ENCODE measurements at regions not wholly inside any gene's neighbourhood (a gene's known extent, or its start where the extent isn't known, plus 50 kb on each side); places are given as distances from the start of the nearest gene placed in this dataset.
A peak's percentile ranks its signal among the peaks of the same experiment; 100 is the strongest.
"Not testable (repeated sequence)": the region's sequence is repeated elsewhere in the genome, so short reads cannot be mapped to it uniquely, and the experiment has no call there.

- no peak for DNase-seq (ENCODE audit: low read depth)
These were observed 492.4 kb downstream of the TNS3 start for GRCh38 chr7:47089461-47089860.

- no peak for DNase-seq (ENCODE audit: low read depth)
These were observed 492.9 kb downstream of the TNS3 start for GRCh38 chr7:47089068-47089417.

- peak; percentile 45 for DNase-seq (ENCODE audit: low read depth)
These were observed 493.4 kb downstream of the TNS3 start for GRCh38 chr7:47088329-47089067.

DNA sequence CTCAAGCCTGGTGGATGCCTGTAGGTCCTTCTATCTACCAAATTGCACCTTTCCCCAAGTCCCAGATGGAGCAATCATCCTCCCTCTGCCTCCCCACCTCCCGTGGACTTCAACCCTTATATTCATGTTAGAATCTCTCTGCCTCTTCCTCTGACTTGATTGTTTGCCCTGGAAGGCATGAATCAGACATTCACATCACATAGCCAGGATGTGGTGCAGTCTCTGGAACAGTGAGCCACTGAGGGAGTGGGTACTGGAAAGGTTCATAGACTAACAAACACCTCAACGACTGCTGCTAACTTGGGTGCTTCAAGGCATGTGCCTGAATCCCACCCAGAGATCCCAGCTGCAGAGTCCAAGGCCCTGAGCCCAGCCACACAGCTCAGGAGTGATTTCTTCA lies 494.0 kb downstream of the TNS3 start:
- peak; percentile 44 for DNase-seq (ENCODE audit: low read depth)

DNA sequence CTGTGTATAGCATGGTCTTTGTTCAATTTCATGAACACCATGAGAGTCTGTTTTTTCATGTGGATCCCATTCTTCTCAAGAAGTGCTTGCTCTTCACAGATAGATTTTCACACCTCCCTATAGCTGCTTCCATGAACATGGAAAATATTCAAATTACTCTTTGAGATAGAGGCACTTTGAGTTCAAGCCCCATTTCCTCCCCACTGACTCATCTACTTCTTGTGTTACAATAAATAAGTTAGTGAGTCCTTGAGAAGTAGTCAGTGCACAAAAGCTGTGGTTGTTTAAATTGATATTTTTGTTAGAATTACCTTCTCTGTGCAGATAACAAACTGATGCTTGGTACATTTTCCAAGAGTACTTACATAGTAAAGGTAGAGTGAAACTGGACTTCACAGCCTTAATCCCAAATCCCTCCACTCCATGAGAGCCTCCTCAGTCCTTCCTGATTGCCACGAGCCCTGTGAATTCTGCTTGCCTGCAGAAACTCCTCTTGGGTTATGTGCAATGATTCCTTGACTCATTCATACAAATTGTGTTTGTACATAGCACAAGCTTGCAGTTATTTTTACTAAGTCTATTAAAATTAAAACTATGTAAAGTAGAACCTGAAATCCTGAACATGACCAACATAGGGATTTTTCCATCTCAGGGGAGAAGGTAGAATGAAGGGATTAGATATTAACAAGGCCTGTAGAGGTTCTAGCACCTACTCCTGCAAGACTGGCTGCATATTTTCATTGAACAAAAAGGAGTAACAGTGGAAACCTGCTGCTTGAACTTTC lies 496.2 kb downstream of the TNS3 start:
- no peak for DNase-seq (ENCODE audit: low read depth)

- no peak for DNase-seq (ENCODE audit: low read depth)
These were observed 498.2 kb downstream of the TNS3 start for GRCh38 chr7:47083476-47084250.

DNA sequence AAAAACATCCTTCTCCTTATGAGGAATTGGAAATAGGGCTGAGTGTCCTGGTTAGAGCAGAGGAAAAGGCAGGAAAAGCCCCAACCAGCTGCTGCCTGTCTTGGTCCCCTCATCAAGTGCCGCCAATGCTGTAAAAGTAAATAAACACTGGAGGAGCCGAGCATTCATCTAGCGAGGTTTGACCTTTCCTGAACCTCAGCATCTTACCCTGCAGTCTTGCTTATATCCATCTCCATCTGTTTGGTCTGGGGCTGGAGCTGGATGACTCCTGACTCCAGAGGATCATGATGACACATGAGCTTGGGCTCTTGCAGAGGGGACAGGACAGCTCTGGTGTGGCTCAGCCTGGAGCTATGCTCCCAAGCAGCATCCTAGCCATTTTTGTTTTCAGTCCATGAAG lies 501.1 kb downstream of the TNS3 start:
- DNase-seq (ENCODE audit: low read depth) = no peak

DNA sequence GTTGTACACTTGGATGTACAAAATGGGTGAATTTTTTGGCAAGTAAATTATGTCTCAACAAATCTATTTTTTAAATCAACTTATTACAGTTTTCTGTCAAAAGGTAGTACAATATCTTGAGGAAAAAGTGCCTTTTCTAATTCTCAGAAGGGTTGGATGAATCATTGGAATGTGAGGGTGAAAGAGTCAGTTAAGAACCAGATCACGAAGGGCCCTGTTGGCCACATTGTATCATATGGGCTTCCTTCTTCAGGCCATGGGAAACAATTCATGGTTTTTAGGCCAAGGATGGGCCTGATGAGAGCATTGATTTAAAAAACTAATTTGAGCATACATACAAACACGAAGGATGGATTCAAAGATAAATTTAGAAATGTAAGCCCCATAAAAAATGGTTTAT lies 503.7 kb downstream of the TNS3 start:
- DNase-seq (ENCODE audit: low read depth) = no peak

- DNase-seq (ENCODE audit: low read depth) = no peak
These were observed 507.2 kb downstream of the TNS3 start for GRCh38 chr7:47074702-47075153.

- no peak for DNase-seq (ENCODE audit: low read depth)
These were observed 508.6 kb downstream of the TNS3 start for GRCh38 chr7:47073284-47073683.

- DNase-seq (ENCODE audit: low read depth) = no peak
These were observed 510.0 kb downstream of the TNS3 start for GRCh38 chr7:47071866-47072265.

GRCh38 chr7:47069385-47070076 lies 512.4 kb downstream of the TNS3 start:
- no peak for DNase-seq (ENCODE audit: low read depth)

GRCh38 chr7:47066976-47067614 lies 514.8 kb downstream of the TNS3 start:
- DNase-seq (ENCODE audit: low read depth) = no peak

GRCh38 chr7:47056731-47057130 lies 525.2 kb downstream of the TNS3 start:
- DNase-seq (ENCODE audit: low read depth) = no peak

GRCh38 chr7:47052541-47053208 lies 529.2 kb downstream of the TNS3 start:
- not testable (repeated sequence) for DNase-seq (ENCODE audit: low read depth)

DNA sequence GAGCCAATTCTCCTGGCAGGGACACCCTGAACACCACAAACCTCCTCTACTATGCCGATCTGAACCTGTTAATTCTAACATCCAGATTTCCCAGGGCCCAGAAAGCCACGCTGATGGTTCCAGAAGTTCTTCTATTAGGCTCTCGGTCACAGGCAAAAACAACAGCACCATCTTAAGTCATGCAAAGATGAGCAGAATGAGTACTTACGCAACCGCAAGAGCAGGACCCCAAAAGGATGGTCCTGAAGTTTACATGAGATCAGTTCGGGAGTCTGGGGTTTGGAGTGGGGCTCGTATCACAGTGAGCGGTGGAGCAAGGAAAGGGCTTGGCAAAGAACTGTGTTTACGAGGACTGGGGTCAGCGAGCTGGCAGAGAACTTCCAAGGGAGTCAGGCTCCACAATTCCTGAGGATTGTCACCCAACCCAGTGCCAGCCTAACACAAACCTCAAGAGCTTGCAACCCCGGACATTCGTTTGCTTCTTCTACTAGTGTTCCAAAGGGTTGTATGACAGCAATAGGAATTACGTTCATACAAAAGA lies 532.6 kb downstream of the TNS3 start:
- no peak for DNase-seq (ENCODE audit: low read depth)

DNA sequence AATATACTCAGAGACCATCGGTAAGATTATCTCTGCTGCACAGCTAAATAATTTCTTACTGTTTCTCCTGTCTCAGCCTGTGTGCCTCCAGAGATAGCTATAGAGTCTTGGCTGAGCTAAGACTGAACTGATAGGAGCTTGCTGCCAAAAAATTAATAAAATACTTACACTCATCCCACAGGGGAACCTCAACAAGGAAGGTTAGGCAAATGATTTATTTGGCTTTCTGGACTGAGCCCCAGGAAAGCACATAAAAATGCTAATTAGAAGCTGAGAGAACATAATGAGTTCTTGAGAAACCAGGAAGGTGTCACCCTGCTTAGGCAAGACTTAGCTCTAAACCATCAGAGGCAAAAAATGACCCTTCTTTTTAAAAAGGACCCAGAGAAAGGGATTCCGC lies 534.5 kb downstream of the TNS3 start:
- no peak for DNase-seq (ENCODE audit: low read depth)

- no peak for DNase-seq (ENCODE audit: low read depth)
These were observed 535.0 kb downstream of the TNS3 start for GRCh38 chr7:47046949-47047348.

DNA sequence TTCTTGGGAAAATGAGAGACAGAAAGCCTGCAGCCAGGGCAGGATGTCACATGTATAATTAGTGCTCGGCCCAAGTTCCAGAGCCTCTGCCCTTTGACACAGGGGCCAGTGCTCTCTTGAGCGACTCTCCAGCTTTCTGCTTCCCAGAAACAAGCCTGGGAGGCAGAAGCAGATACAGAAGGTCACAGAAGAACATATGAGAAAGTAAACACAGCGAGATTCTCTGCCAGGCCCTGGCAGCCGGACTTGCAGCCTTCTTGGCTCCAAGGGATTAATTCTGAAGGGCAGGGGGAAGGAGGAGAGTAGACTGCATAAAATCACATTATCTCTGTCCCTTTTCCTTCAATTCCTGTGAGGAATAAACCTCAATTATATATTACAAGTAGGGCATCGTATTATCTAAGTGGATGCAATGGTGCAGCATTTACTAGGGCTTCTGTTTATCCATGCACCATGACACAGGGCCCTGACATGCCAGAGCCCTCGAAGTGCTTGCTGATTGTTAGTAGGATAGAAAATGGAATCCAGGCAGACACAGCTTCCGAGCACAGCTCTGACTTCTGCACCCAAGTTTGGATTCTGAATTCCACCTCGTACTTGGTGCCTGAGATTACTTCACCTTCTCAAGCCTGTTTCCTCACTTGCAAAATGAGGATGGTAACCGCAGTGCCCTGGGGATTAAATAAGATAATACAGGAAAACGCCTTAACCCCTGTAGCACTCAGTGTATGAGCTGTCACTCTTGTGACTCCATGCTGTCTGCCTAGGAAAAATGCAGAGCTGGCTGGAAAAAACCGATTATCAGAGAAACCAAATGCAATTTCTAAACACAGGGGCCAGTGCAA lies 536.5 kb downstream of the TNS3 start:
- DNase-seq (ENCODE audit: low read depth) = peak; percentile 55

DNA sequence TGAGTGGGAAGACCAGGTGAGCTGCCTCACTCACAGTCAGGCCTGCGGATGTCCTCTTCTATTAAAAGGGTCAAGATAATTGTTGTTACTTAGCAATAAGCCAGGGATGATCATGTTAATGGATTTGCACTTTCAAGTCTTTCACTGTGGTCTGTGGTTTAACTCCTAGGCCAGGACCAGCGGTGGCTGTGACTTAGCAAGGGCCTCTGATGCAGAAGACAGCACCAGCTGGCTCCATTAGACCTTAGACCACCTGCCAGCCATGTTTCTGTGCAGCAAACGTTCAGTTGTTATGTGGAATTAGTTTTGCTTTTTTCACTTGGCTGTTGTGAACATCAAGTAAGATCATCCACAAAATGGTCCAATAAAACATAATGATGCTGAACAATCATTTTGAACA lies 537.3 kb downstream of the TNS3 start:
- no peak for DNase-seq (ENCODE audit: low read depth)
